IMR-90 (cell line): ENCODE measurements at regions not wholly inside any gene's neighbourhood (a gene's known extent, or its start where the extent isn't known, plus 50 kb on each side); places are given as distances from the start of the nearest gene placed in this dataset.

Experiments
- ATAC-seq: fragments of 200-7000 bp; cut with Tn5 transposase; 2 replicates; pipeline ENCODE4 v1.9.1; 2020; ENCODE audit warnings: low read depth, mild to moderate bottlenecking, moderate library complexity
- BruUV-seq: library from RNA; stranded (reverse); fragments of 400-500 nt; replicated peaks from 2 replicates; lab custom pipeline; 2021; lab: Mats Ljungman, UMichigan
- CTCF ChIA-PET: fragments of 300-600 bp; formaldehyde crosslinking; extraction: SDS; loops from one replicate; lab custom pipeline; 2021; ENCODE audit warnings: antibody characterized with exemption; lab: Yijun Ruan, JAX
- POLR2A ChIA-PET: fragments of 300-600 bp; sonication (Branson Sonifier 250); formaldehyde crosslinking; loops from one replicate; lab custom pipeline; 2022; ENCODE audit warnings: antibody characterized with exemption; ENCODE audit not compliant: unreplicated experiment; lab: Charles Lee
- DNase-seq: peaks from one replicate; pipeline ENCODE4 v3.0.0; 2013
- H2AFZ ChIP-seq: replicated peaks from 2 replicates; pipeline ENCODE3; 2013; ENCODE audit warnings: low read length, mild to moderate bottlenecking; ENCODE audit not compliant: poor library complexity
- H2AK5ac ChIP-seq: 2 replicates; pipeline ENCODE4 v1.6.1; 2013; ENCODE audit warnings: low read depth, low read length, inconsistent platforms
- H2AK9ac ChIP-seq: replicated peaks from 2 replicates; pipeline ENCODE3; 2013; ENCODE audit warnings: mild to moderate bottlenecking, low read depth, low read length, moderate library complexity; ENCODE audit not compliant: poor library complexity
- H2BK120ac ChIP-seq: 2 replicates; pipeline ENCODE4 v1.6.1; 2013; ENCODE audit warnings: low read depth, low read length, inconsistent platforms
- H2BK15ac ChIP-seq: 3 replicates; pipeline ENCODE4 v1.6.1; 2013; ENCODE audit warnings: low read depth, low read length, inconsistent platforms
- H2BK20ac ChIP-seq: 2 replicates; pipeline ENCODE4 v1.6.1; 2013; ENCODE audit warnings: low read depth, mild to moderate bottlenecking, inconsistent platforms, low read length, moderate library complexity
- H2BK5ac ChIP-seq: 2 replicates; pipeline ENCODE4 v1.6.1; 2013; ENCODE audit warnings: mild to moderate bottlenecking, low read depth, low read length, inconsistent platforms; ENCODE audit not compliant: poor library complexity, severe bottlenecking
- H3K14ac ChIP-seq: replicated peaks from 2 replicates; pipeline ENCODE4 v1.6.1; 2013; ENCODE audit warnings: low read depth, low read length, inconsistent platforms
- H3K18ac ChIP-seq: 2 replicates; pipeline ENCODE4 v1.6.1; 2013; ENCODE audit warnings: low read depth, low read length, control low read depth
- H3K23ac ChIP-seq: 2 replicates; pipeline ENCODE4 v1.6.1; 2013; ENCODE audit warnings: low read depth, low read length, inconsistent platforms
- H3K27ac ChIP-seq: 2 replicates; pipeline ENCODE4 v1.5.1; 2013; ENCODE audit warnings: mild to moderate bottlenecking, control low read depth, low read length; ENCODE audit not compliant: insufficient read depth
- H3K27me3 ChIP-seq: 2 replicates; pipeline ENCODE4 v1.6.1; 2013; ENCODE audit warnings: low read length; ENCODE audit not compliant: control insufficient read depth, insufficient read depth
- H3K36me3 ChIP-seq: 2 replicates; pipeline ENCODE4 v1.6.1; 2013; ENCODE audit warnings: low read length, mixed read lengths; ENCODE audit not compliant: control insufficient read depth, insufficient read depth
- H3K4ac ChIP-seq: 2 replicates; pipeline ENCODE4 v1.6.1; 2013; ENCODE audit warnings: low read depth, low read length, inconsistent platforms
- H3K4me1 ChIP-seq: 2 replicates; pipeline ENCODE4 v1.6.1; 2013; ENCODE audit warnings: low read length, mixed read lengths; ENCODE audit not compliant: control insufficient read depth, insufficient read depth
- H3K4me2 ChIP-seq: 2 replicates; pipeline ENCODE4 v1.6.1; 2013; ENCODE audit warnings: low read depth, mild to moderate bottlenecking, control low read depth, low read length, moderate library complexity
- H3K4me3 ChIP-seq: 2 replicates; pipeline ENCODE4 v1.5.1; 2013; ENCODE audit warnings: low read depth, mild to moderate bottlenecking, control low read depth, low read length, moderate library complexity; ENCODE audit not compliant: insufficient read depth
- H3K56ac ChIP-seq: 2 replicates; pipeline ENCODE4 v1.6.1; 2013; ENCODE audit warnings: low read length, inconsistent platforms; ENCODE audit not compliant: insufficient read depth; ENCODE audit errors: extremely low read depth
- H3K79me1 ChIP-seq, 2 experiments: 2 replicates each; pipeline ENCODE4 v1.6.1; 2013; ENCODE audit warnings: low read length in 2 of 2, inconsistent platforms in 1 of 2, low read depth in 1 of 2
- H3K9ac ChIP-seq: 2 replicates; pipeline ENCODE4 v1.6.1; 2013; ENCODE audit warnings: low read depth, low read length, control low read depth
- H3K9me1 ChIP-seq: 2 replicates; pipeline ENCODE4 v1.6.1; 2013; ENCODE audit warnings: low read length, inconsistent platforms; ENCODE audit not compliant: insufficient read depth
- H3K9me3 ChIP-seq: 2 replicates; pipeline ENCODE4 v1.6.1; 2013; ENCODE audit warnings: low read length; ENCODE audit not compliant: control insufficient read depth, insufficient read depth
- H4K20me1 ChIP-seq: 2 replicates; pipeline ENCODE4 v1.6.1; 2013; ENCODE audit warnings: low read length, inconsistent platforms; ENCODE audit not compliant: insufficient read depth
- H4K5ac ChIP-seq: 2 replicates; pipeline ENCODE4 v1.6.1; 2013; ENCODE audit warnings: mild to moderate bottlenecking, low read depth, low read length, control low read depth
- H4K8ac ChIP-seq, 2 experiments: 2 replicates each; pipeline ENCODE4 v1.6.1; 2013; ENCODE audit warnings: low read depth in 2 of 2, low read length in 2 of 2, control low read depth in 1 of 2, inconsistent platforms in 1 of 2
- H4K91ac ChIP-seq: 2 replicates; pipeline ENCODE4 v1.6.1; 2013; ENCODE audit warnings: low read depth, low read length, inconsistent platforms; ENCODE audit not compliant: insufficient read depth
- CHD1 ChIP-seq: IDR thresholded peaks from 2 replicates; pipeline ENCODE4 v1.6.1; 2012; ENCODE audit warnings: low read depth, low read length, improper control_type of control experiment
- CTCF ChIP-seq: conservative IDR thresholded peaks from 2 replicates; pipeline ENCODE4 v1.5.1; 2012; ENCODE audit warnings: mild to moderate bottlenecking, low read depth, low read length, improper control_type of control experiment
- ELK1 ChIP-seq: fragments of 150-350 bp; IDR thresholded peaks from 2 replicates; pipeline ENCODE4 v1.6.1; 2016; ENCODE audit warnings: low read depth, mild to moderate bottlenecking, low read length, moderate library complexity, borderline replicate concordance
- MAFK ChIP-seq: IDR thresholded peaks from 2 replicates; pipeline ENCODE4 v1.6.1; 2012; ENCODE audit warnings: low read depth, low read length, improper control_type of control experiment
- NFE2L2 ChIP-seq: fragments of 150-350 bp; IDR thresholded peaks from 2 replicates; pipeline ENCODE4 v1.6.1; 2016; ENCODE audit warnings: low read depth, mild to moderate bottlenecking, low read length
- RAD21 ChIP-seq: IDR thresholded peaks from 2 replicates; pipeline ENCODE4 v1.6.1; 2012; ENCODE audit warnings: low read length, improper control_type of control experiment
- RFX5 ChIP-seq: IDR thresholded peaks from 2 replicates; pipeline ENCODE4 v1.8.0; 2012; ENCODE audit warnings: low read depth, mild to moderate bottlenecking, low read length, moderate library complexity
- USF2 ChIP-seq: fragments of 150-350 bp; IDR thresholded peaks from 2 replicates; pipeline ENCODE4 v1.6.1; 2017; ENCODE audit warnings: mild to moderate bottlenecking, antibody characterized with exemption, low read length, low read depth
- WGBS, 2 experiments: methylation state at CpG; one replicate each; pipeline versions ENCODE4 v1.1.5 to v1.1.7; 2013; ENCODE audit warnings: missing lambda C conversion rate in 2 of 2; ENCODE audit not compliant: insufficient read length in 1 of 2; ENCODE audit errors: extremely low coverage in 2 of 2; 5-methylcytosine and 5-hydroxymethylcytosine counted together
- dilution Hi-C: fragments of 300-500 bp; cut with HindIII; formaldehyde crosslinking; loops from one replicate; pipeline ENCODE4 v1.14.3; 2018; ENCODE audit warnings: low sequenced_read_pairs; ENCODE audit not compliant: unreplicated experiment
- in situ Hi-C: fragments of 300-500 bp; cut with MboI; formaldehyde crosslinking; loops from 3 replicates; pipeline ENCODE4 v1.14.3; 2019; ENCODE audit warnings: low sequenced_read_pairs, inconsistent platforms, mixed read lengths
- intact Hi-C: fragments of 100-400 bp; cut with micrococcal nuclease; formaldehyde crosslinking; loops from 2 replicates; pipeline ENCODE4 v1.10.0; 2022

- no peak for TF ChIP-seq ELK1
- no peak for TF ChIP-seq NFE2L2
- no peak for TF ChIP-seq USF2
- TF ChIP-seq RFX5: no peak
- no peak for TF ChIP-seq MAFK
- no peak for TF ChIP-seq CTCF
- TF ChIP-seq CHD1: no peak
- TF ChIP-seq RAD21: no peak
- Histone ChIP-seq H3K4me3 (no peak overlapping the region), H4K8ac (peak overlapping the region; percentile 17 to 55; a peak in 3 of 4 replicates), H3K4me2 (no peak overlapping the region), H3K18ac (peak overlapping the region; percentile 21; the same call in 1 of the 2 replicates), H2BK5ac (peak overlapping the region; percentile 97), H4K91ac (peak overlapping the region; percentile 82), H4K20me1 (no peaks in the 10 kb centered on the region), H3K23ac (peak overlapping the region; percentile 64), H3K9me1 (0 out of 2 replicates have a peak, but pooled peaks cover 2% of the 10 kb centered on the region), H2BK120ac (peak overlapping the region; percentile 95), H3K4ac (peak overlapping the region; percentile 86; the same call in 1 of the 2 replicates), H3K9ac (no peak overlapping the region), H3K4me1 (peaks cover 17% of the 10 kb centered on the region), H4K5ac (peak overlapping the region; percentile 13; the same call in 1 of the 2 replicates), H3K14ac (no peak overlapping the region; the same call in 1 of the 2 replicates), H2AK5ac (peak overlapping the region; percentile 84; the same call in 1 of the 2 replicates), H3K79me1 (peaks cover under 1 to 29% of the 10 kb centered on the region in 2 experiments; a peak in 2 of 4 replicates), H2BK20ac (peak overlapping the region; percentile 91), H3K56ac (no peak overlapping the region), H3K27me3 (no peaks in the 10 kb centered on the region), H3K9me3 (no peaks in the 10 kb centered on the region), H2AK9ac (no peak overlapping the region), H3K36me3 (no peaks in the 10 kb centered on the region), H2AFZ (no peak overlapping the region), H2BK15ac (peak overlapping the region; percentile 84; the same call in 2 of the 3 replicates), H3K27ac (no peak overlapping the region)
- DNase-seq: no peak
- CTCF ChIA-PET: no interaction called here
- WGBS, 2 experiments: no CpG with 5 or more reads among the region's 2 CpGs
- dilution Hi-C loops: no loop called here
- POLR2A ChIA-PET: interaction anchor here (1.4 kb wide), 1 partner anchor 95 kb away, joined by 3 read pairs; no protein-coding TSS in a partner anchor
- ATAC-seq: no peak
- in situ Hi-C loops: no loop called here
- BruUV-seq: no TSS peak
- intact Hi-C loops: no loop called here
These were observed 81.0 kb upstream of the TRIO start for GRCh38 chr5:14062178-14062577.
